ENCODE measurements at regions not wholly inside any gene's neighbourhood (a gene's known extent, or its start where the extent isn't known, plus 50 kb on each side); places are given as distances from the start of the nearest gene placed in this dataset.
A peak's percentile ranks its signal among the peaks of the same experiment; 100 is the strongest.

- no peak for DNase-seq (ENCODE audit: low read depth in 2 of 2)
These were observed 201.0 kb upstream of the NEIL3 start for GRCh38 chr4:177108708-177109107.

GRCh38 chr4:177109769-177110168 is 199.9 kb upstream of the NEIL3 start:
- no peak for DNase-seq (ENCODE audit: low read depth in 2 of 2)

- no peak for DNase-seq (ENCODE audit: low read depth in 2 of 2)
These were observed 193.5 kb upstream of the NEIL3 start for GRCh38 chr4:177116161-177116560.

- no peak for DNase-seq (ENCODE audit: low read depth in 2 of 2)
These were observed 192.4 kb upstream of the NEIL3 start for GRCh38 chr4:177117256-177117655.

- DNase-seq (ENCODE audit: low read depth in 2 of 2): peak; percentile 95 to 96
These were observed 191.1 kb upstream of the NEIL3 start for GRCh38 chr4:177118596-177118995.

GRCh38 chr4:177119021-177119471 is 190.6 kb upstream of the NEIL3 start:
- peak; percentile 75 to 78 for DNase-seq (ENCODE audit: low read depth in 2 of 2)

GRCh38 chr4:177119691-177120090 is 190.0 kb upstream of the NEIL3 start:
- no peak for DNase-seq (ENCODE audit: low read depth in 2 of 2)

- no peak for DNase-seq (ENCODE audit: low read depth in 2 of 2)
These were observed 185.9 kb upstream of the NEIL3 start for GRCh38 chr4:177123811-177124210.

- no peak for DNase-seq (ENCODE audit: low read depth in 2 of 2)
These were observed 185.2 kb upstream of the NEIL3 start for GRCh38 chr4:177124349-177125064.

GRCh38 chr4:177125656-177126055 is 184.0 kb upstream of the NEIL3 start:
- DNase-seq (ENCODE audit: low read depth in 2 of 2): no peak

GRCh38 chr4:177127658-177128057 is 182.0 kb upstream of the NEIL3 start:
- DNase-seq (ENCODE audit: low read depth in 2 of 2): no peak

GRCh38 chr4:177128306-177128705 is 181.4 kb upstream of the NEIL3 start:
- peak in 1 of 2 experiments; percentile 13 for DNase-seq (ENCODE audit: low read depth in 2 of 2)

- DNase-seq (ENCODE audit: low read depth in 2 of 2): no peak
These were observed 177.9 kb upstream of the NEIL3 start for GRCh38 chr4:177131736-177132135.

- no peak for DNase-seq (ENCODE audit: low read depth in 2 of 2)
These were observed 162.0 kb upstream of the NEIL3 start for GRCh38 chr4:177147668-177148067.

GRCh38 chr4:177155454-177155853 is 154.2 kb upstream of the NEIL3 start:
- no peak for DNase-seq (ENCODE audit: low read depth in 2 of 2)

GRCh38 chr4:177159600-177159999 is 150.1 kb upstream of the NEIL3 start:
- DNase-seq (ENCODE audit: low read depth in 2 of 2): no peak

- no peak for DNase-seq (ENCODE audit: low read depth in 2 of 2)
These were observed 147.9 kb upstream of the NEIL3 start for GRCh38 chr4:177161781-177162180.

- no peak for DNase-seq (ENCODE audit: low read depth in 2 of 2)
These were observed 146.1 kb upstream of the NEIL3 start for GRCh38 chr4:177163532-177163931.

- DNase-seq (ENCODE audit: low read depth in 2 of 2): no peak
These were observed 138.1 kb upstream of the NEIL3 start for GRCh38 chr4:177171588-177171987.

- no peak for DNase-seq (ENCODE audit: low read depth in 2 of 2)
These were observed 134.2 kb upstream of the NEIL3 start for GRCh38 chr4:177175473-177175872.

- DNase-seq (ENCODE audit: low read depth in 2 of 2): peak in 1 of 2 experiments; percentile 29
These were observed 132.1 kb upstream of the NEIL3 start for GRCh38 chr4:177177541-177178081.

- DNase-seq (ENCODE audit: low read depth in 2 of 2): no peak
These were observed 131.4 kb upstream of the NEIL3 start for GRCh38 chr4:177178246-177178645.

- peak; percentile 82 to 83 for DNase-seq (ENCODE audit: low read depth in 2 of 2)
These were observed 127.5 kb upstream of the NEIL3 start for GRCh38 chr4:177182166-177182565.

GRCh38 chr4:177182728-177183127 is 126.9 kb upstream of the NEIL3 start:
- no peak for DNase-seq (ENCODE audit: low read depth in 2 of 2)
